ENCODE measurements at regions not wholly inside any gene's neighbourhood (a gene's known extent, or its start where the extent isn't known, plus 50 kb on each side); places are given as distances from the start of the nearest gene placed in this dataset.
"Not testable (repeated sequence)": the region's sequence is repeated elsewhere in the genome, so short reads cannot be mapped to it uniquely, and the experiment has no call there.

DNA sequence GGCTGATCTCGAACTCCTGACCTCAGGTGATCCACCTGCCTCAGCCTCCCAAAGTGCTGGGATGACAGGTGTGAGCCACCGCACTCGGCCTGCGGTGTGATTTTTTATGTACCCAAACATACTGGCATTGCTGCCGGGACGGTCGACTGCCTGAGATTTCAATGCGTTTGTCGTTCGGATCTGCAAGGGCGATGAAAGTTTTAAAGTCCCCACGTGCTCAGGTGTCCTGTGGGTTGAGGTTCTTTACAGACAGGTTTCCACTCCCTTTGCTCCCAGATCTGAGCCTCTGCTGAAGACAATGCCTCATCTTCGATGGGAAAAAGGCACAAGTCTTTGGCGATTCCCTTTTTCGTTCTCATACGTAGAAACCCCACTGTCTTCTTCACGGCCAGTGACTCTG lies 78.1 kb upstream of the SHOX start:
- no peak overlapping the region for H3K14ac ChIP-seq (ENCODE audit: low read length in 2 of 2)
- H3K4me1 ChIP-seq (ENCODE audit: control insufficient read depth, insufficient read depth, low read depth, low read length), result no peaks in the 10 kb centered on the region
- no peak overlapping the region for H2AK5ac ChIP-seq (ENCODE audit: low read length, severe bottlenecking)
- no peak overlapping the region for H2BK120ac ChIP-seq (ENCODE audit: low read depth, low read length)
- WGBS, result 87% methylated on average over 17 of the region's 17 CpGs
- no peak overlapping the region for H3K18ac ChIP-seq (ENCODE audit: low read depth in 1 of 2, low read length in 2 of 2)
- no peak overlapping the region for H4K91ac ChIP-seq (ENCODE audit: low read length)
- no peak overlapping the region for H2BK5ac ChIP-seq (ENCODE audit: low read depth, low read length, poor library complexity, severe bottlenecking)
- H3K27ac ChIP-seq (ENCODE audit: low read length, poor library complexity, severe bottlenecking), result no peak overlapping the region
- H4K8ac ChIP-seq (ENCODE audit: low read length), result no peak overlapping the region
- H3K4ac ChIP-seq (ENCODE audit: low read depth in 1 of 2, low read length in 2 of 2), result no peak overlapping the region
- H2BK15ac ChIP-seq (ENCODE audit: low read depth, poor library complexity, severe bottlenecking), result no peak overlapping the region
- H3K79me1 ChIP-seq (replicated peaks; ENCODE audit: low read length, poor library complexity, severe bottlenecking), result no peaks in the 10 kb centered on the region
- H3K23ac ChIP-seq (ENCODE audit: low read length in 2 of 2), result no peak overlapping the region
- no peaks in the 10 kb centered on the region for H3K27me3 ChIP-seq (ENCODE audit: control insufficient read depth in 1 of 2, insufficient read depth in 1 of 2, low read length in 2 of 2)
- no peak overlapping the region for H3K4me3 ChIP-seq (ENCODE audit: insufficient read depth in 1 of 2, low read depth in 1 of 2, low read length in 2 of 2)
- no peak overlapping the region for H2BK12ac ChIP-seq (ENCODE audit: low read length in 2 of 2)
- no peak for DNase-seq
- no peak overlapping the region for H3K9ac ChIP-seq (ENCODE audit: low read length)
- H3K9me3 ChIP-seq (ENCODE audit: control insufficient read depth, low read length), result peaks cover 9% of the 10 kb centered on the region
- H3K36me3 ChIP-seq (ENCODE audit: control insufficient read depth in 1 of 2, insufficient read depth in 2 of 2, low read depth in 1 of 2, low read length in 2 of 2), result no peaks in the 10 kb centered on the region
- H3K4me2 ChIP-seq (ENCODE audit: low read length, poor library complexity, severe bottlenecking), result no peak overlapping the region
- H2AFZ ChIP-seq (ENCODE audit: low read depth, low read length), result no peak overlapping the region

GRCh38 chrX:554271-554670 lies 76.3 kb upstream of the SHOX start:
- Histone ChIP-seq H2BK5ac (ENCODE audit: low read depth, low read length, poor library complexity, severe bottlenecking) (no peak overlapping the region), H3K14ac (ENCODE audit: low read length in 2 of 2) (no peak overlapping the region), H3K4ac (ENCODE audit: low read depth in 1 of 2, low read length in 2 of 2) (no peak overlapping the region), H3K4me1 (ENCODE audit: control insufficient read depth, insufficient read depth, low read depth, low read length) (no peaks in the 10 kb centered on the region), H2AFZ (ENCODE audit: low read depth, low read length) (no peak overlapping the region), H2AK5ac (ENCODE audit: low read length, severe bottlenecking) (no peak overlapping the region), H3K27me3 (ENCODE audit: control insufficient read depth in 1 of 2, insufficient read depth in 1 of 2, low read length in 2 of 2) (no peaks in the 10 kb centered on the region), H2BK15ac (ENCODE audit: low read depth, poor library complexity, severe bottlenecking) (no peak overlapping the region), H3K9ac (ENCODE audit: low read length) (no peak overlapping the region), H2BK12ac (ENCODE audit: low read length in 2 of 2) (no peak overlapping the region), H3K23ac (ENCODE audit: low read length in 2 of 2) (no peak overlapping the region), H3K36me3 (ENCODE audit: control insufficient read depth in 1 of 2, insufficient read depth in 2 of 2, low read depth in 1 of 2, low read length in 2 of 2) (no peaks in the 10 kb centered on the region), H3K79me1 (replicated peaks; ENCODE audit: low read length, poor library complexity, severe bottlenecking) (no peaks in the 10 kb centered on the region), H3K27ac (ENCODE audit: low read length, poor library complexity, severe bottlenecking) (no peak overlapping the region), H3K4me3 (ENCODE audit: insufficient read depth in 1 of 2, low read depth in 1 of 2, low read length in 2 of 2) (no peak overlapping the region), H2BK120ac (ENCODE audit: low read depth, low read length) (no peak overlapping the region), H3K4me2 (ENCODE audit: low read length, poor library complexity, severe bottlenecking) (no peak overlapping the region), H3K9me3 (ENCODE audit: control insufficient read depth, low read length) (no peaks in the 10 kb centered on the region), H4K91ac (ENCODE audit: low read length) (no peak overlapping the region), H4K8ac (ENCODE audit: low read length) (no peak overlapping the region), H3K18ac (ENCODE audit: low read depth in 1 of 2, low read length in 2 of 2) (no peak overlapping the region)
- 85% methylated on average over 21 of the region's 21 CpGs for WGBS
- DNase-seq, result no peak

DNA sequence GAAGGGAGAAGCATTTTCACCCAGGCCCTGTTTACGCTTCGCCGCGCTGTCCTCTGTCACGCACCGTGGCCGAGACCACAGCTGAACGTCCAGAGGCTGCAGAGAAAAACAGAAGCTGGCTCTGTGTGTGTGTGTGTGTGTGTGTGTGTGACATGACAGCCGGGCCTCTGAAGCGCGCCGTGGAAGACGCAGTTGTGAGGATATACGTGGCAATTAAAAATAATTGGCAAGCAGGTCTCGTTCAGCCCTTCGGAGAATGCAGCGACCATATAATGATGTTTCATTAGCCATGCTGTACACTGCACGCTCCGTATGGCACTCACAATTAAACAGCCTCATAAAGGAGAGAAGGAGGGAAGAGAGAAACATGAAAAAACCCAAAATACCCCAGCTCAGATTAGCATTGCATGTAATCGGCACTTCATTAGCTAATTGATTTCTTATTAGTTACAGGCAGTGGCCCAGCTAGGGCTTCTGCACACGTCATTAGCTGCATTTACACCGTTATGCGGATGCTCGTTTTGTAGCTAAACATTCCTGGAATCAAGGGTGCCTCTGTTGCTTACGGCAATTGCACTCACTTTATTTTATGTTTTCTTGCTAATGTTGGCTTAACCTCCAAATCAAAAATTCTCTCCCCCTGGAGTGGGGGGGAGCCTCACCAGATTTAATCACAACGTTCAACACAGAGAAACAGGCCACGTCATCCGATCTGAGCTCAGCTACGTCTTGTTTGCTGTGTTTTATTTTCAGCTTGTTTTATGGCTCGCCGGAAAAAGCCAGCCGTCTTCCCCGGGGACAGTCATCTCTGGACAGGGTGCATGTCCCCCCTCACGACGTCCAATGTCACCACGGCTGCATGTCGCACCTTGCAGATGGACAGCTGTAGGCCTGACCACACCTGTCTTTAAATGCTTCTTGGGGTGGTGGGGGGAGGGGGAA lies 74.6 kb upstream of the SHOX start:
- no peak overlapping the region for H3K14ac ChIP-seq (ENCODE audit: low read length in 2 of 2)
- no peaks in the 10 kb centered on the region for H3K4me1 ChIP-seq (ENCODE audit: control insufficient read depth, insufficient read depth, low read depth, low read length)
- WGBS, result 85% methylated on average over 33 of the region's 37 CpGs
- no peak overlapping the region for H2BK5ac ChIP-seq (ENCODE audit: low read depth, low read length, poor library complexity, severe bottlenecking)
- no peak overlapping the region for H3K27ac ChIP-seq (ENCODE audit: low read length, poor library complexity, severe bottlenecking)
- no peak overlapping the region for H3K9ac ChIP-seq (ENCODE audit: low read length)
- no peak for DNase-seq
- H2AK5ac ChIP-seq (ENCODE audit: low read length, severe bottlenecking), result no peak overlapping the region
- no peak overlapping the region for H2AFZ ChIP-seq (ENCODE audit: low read depth, low read length)
- H2BK12ac ChIP-seq (ENCODE audit: low read length in 2 of 2), result no peak overlapping the region
- H3K4me3 ChIP-seq (ENCODE audit: insufficient read depth in 1 of 2, low read depth in 1 of 2, low read length in 2 of 2), result no peak overlapping the region
- no peak overlapping the region for H2BK120ac ChIP-seq (ENCODE audit: low read depth, low read length)
- peaks cover 1% of the 10 kb centered on the region for H3K9me3 ChIP-seq (ENCODE audit: control insufficient read depth, low read length)
- H4K8ac ChIP-seq (ENCODE audit: low read length), result no peak overlapping the region
- H2BK15ac ChIP-seq (ENCODE audit: low read depth, poor library complexity, severe bottlenecking), result no peak overlapping the region
- no peak overlapping the region for H3K4me2 ChIP-seq (ENCODE audit: low read length, poor library complexity, severe bottlenecking)
- no peaks in the 10 kb centered on the region for H3K27me3 ChIP-seq (ENCODE audit: control insufficient read depth in 1 of 2, insufficient read depth in 1 of 2, low read length in 2 of 2)
- H3K79me1 ChIP-seq (replicated peaks; ENCODE audit: low read length, poor library complexity, severe bottlenecking), result no peaks in the 10 kb centered on the region
- H3K23ac ChIP-seq (ENCODE audit: low read length in 2 of 2), result no peak overlapping the region
- H4K91ac ChIP-seq (ENCODE audit: low read length), result no peak overlapping the region
- no peak overlapping the region for H3K18ac ChIP-seq (ENCODE audit: low read depth in 1 of 2, low read length in 2 of 2)
- no peaks in the 10 kb centered on the region for H3K36me3 ChIP-seq (ENCODE audit: control insufficient read depth in 1 of 2, insufficient read depth in 2 of 2, low read depth in 1 of 2, low read length in 2 of 2)
- no peak overlapping the region for H3K4ac ChIP-seq (ENCODE audit: low read depth in 1 of 2, low read length in 2 of 2)

GRCh38 chrX:557601-558000 lies 73.0 kb upstream of the SHOX start:
- H2BK12ac ChIP-seq (ENCODE audit: low read length in 2 of 2); H3K9ac ChIP-seq (ENCODE audit: low read length); H2AK5ac ChIP-seq (ENCODE audit: low read length, severe bottlenecking); H2BK5ac ChIP-seq (ENCODE audit: low read depth, low read length, poor library complexity, severe bottlenecking); H3K18ac ChIP-seq (ENCODE audit: low read depth in 1 of 2, low read length in 2 of 2); H2BK15ac ChIP-seq (ENCODE audit: low read depth, poor library complexity, severe bottlenecking); DNase-seq; H3K4me1 ChIP-seq (ENCODE audit: control insufficient read depth, insufficient read depth, low read depth, low read length); H3K23ac ChIP-seq (ENCODE audit: low read length in 2 of 2); H3K27me3 ChIP-seq (ENCODE audit: control insufficient read depth in 1 of 2, insufficient read depth in 1 of 2, low read length in 2 of 2); H3K27ac ChIP-seq (ENCODE audit: low read length, poor library complexity, severe bottlenecking); H3K14ac ChIP-seq (ENCODE audit: low read length in 2 of 2); H2BK120ac ChIP-seq (ENCODE audit: low read depth, low read length); H3K9me3 ChIP-seq (ENCODE audit: control insufficient read depth, low read length); H4K91ac ChIP-seq (ENCODE audit: low read length); H3K4ac ChIP-seq (ENCODE audit: low read depth in 1 of 2, low read length in 2 of 2); H3K4me2 ChIP-seq (ENCODE audit: low read length, poor library complexity, severe bottlenecking); H3K79me1 ChIP-seq (replicated peaks; ENCODE audit: low read length, poor library complexity, severe bottlenecking); H4K8ac ChIP-seq (ENCODE audit: low read length); H2AFZ ChIP-seq (ENCODE audit: low read depth, low read length); H3K4me3 ChIP-seq (ENCODE audit: insufficient read depth in 1 of 2, low read depth in 1 of 2, low read length in 2 of 2); H3K36me3 ChIP-seq (ENCODE audit: control insufficient read depth in 1 of 2, insufficient read depth in 2 of 2, low read depth in 1 of 2, low read length in 2 of 2): not testable (repeated sequence)
- WGBS, result 91% methylated on average over 21 of the region's 21 CpGs

Measured in mesenchymal stem cell (in vitro differentiated cells and primary cell).